NB4 (cell line): ENCODE measurements at regions not wholly inside any gene's neighbourhood (a gene's known extent, or its start where the extent isn't known, plus 50 kb on each side); places are given as distances from the start of the nearest gene placed in this dataset.
"Not testable (repeated sequence)": the region's sequence is repeated elsewhere in the genome, so short reads cannot be mapped to it uniquely, and the experiment has no call there.

ENCODE experiments used
- DNase-seq: peaks from one replicate; pipeline ENCODE4 v3.0.0; 2010; ENCODE audit warnings: low read depth
- H3K4me3 ChIP-seq: one replicate; pipeline ENCODE4 v1.5.1; 2011; ENCODE audit warnings: mild to moderate bottlenecking, low read depth, low read length, moderate library complexity
- CTCF ChIP-seq: IDR thresholded peaks from one replicate; pipeline ENCODE4 v1.5.1; 2012; ENCODE audit warnings: low read depth, low read length
- MAX ChIP-seq: IDR thresholded peaks from 2 replicates; pipeline ENCODE4 v1.6.1; 2011; ENCODE audit warnings: low read depth, low read length
- MYC ChIP-seq: IDR thresholded peaks from 2 replicates; pipeline ENCODE4 v1.6.1; 2011; ENCODE audit warnings: low read depth, low read length
- POLR2A ChIP-seq: IDR thresholded peaks from 2 replicates; pipeline ENCODE4 v1.6.1; 2011; ENCODE audit warnings: mild to moderate bottlenecking; ENCODE audit not compliant: insufficient read length; ENCODE audit errors: extremely low read depth

- TF ChIP-seq POLR2A (no peak), CTCF (no peak)
- DNase-seq = no peak
These were observed 958.8 kb upstream of the TMEFF2 start for GRCh38 chr2:193153576-193153975.

GRCh38 chr2:193142467-193142866, 947.7 kb upstream of the TMEFF2 start:
- H3K4me3 ChIP-seq, DNase-seq: not testable (repeated sequence)

More at GRCh38 chr2:193153576-193153975, 958.8 kb upstream of the TMEFF2 start:
- H3K4me3 ChIP-seq = no peak overlapping the region

GRCh38 chr2:193141998-193142397, 947.3 kb upstream of the TMEFF2 start:
- TF ChIP-seq CTCF = no peak
- DNase-seq = no peak
- H3K4me3 ChIP-seq = no peak overlapping the region

GRCh38 chr2:193140895-193141294, 946.2 kb upstream of the TMEFF2 start:
- not testable (repeated sequence) for H3K4me3 ChIP-seq, DNase-seq

GRCh38 chr2:193124815-193125214, 930.1 kb upstream of the TMEFF2 start:
- no peak for DNase-seq
- no peak for TF ChIP-seq CTCF
- H3K4me3 ChIP-seq = no peak overlapping the region

GRCh38 chr2:193114827-193115226, 920.1 kb upstream of the TMEFF2 start:
- H3K4me3 ChIP-seq = no peak overlapping the region
- TF ChIP-seq MAX = no peak
- no peak for TF ChIP-seq MYC
- no peak for TF ChIP-seq POLR2A
- no peak for DNase-seq

- TF ChIP-seq POLR2A (no peak), CTCF (no peak), MYC (no peak), MAX (no peak)
- H3K4me3 ChIP-seq = no peak overlapping the region
- no peak for DNase-seq
These were observed 918.3 kb upstream of the TMEFF2 start for GRCh38 chr2:193112986-193113385.

GRCh38 chr2:193103064-193103463, 908.3 kb upstream of the TMEFF2 start:
- TF ChIP-seq MYC (no peak), MAX (no peak), CTCF (no peak), POLR2A (no peak)
- H3K4me3 ChIP-seq = no peak overlapping the region
- no peak for DNase-seq
